Loucy (cell line): ENCODE measurements at regions not wholly inside any gene's neighbourhood (a gene's known extent, or its start where the extent isn't known, plus 50 kb on each side); places are given as distances from the start of the nearest gene placed in this dataset.

Source experiments
- CTCF ChIP-seq: fragments of 200-600 bp; sonication (generic); conservative IDR thresholded peaks from 2 replicates; pipeline ENCODE4 v1.5.1; 2014; ENCODE audit warnings: mild to moderate bottlenecking, antibody characterized with exemption, low read length
- EZH2phosphoT487 ChIP-seq: fragments of 200-600 bp; IDR thresholded peaks from 2 replicates; pipeline ENCODE4 v1.6.1; 2018; ENCODE audit warnings: antibody characterized with exemption, mild to moderate bottlenecking, moderate library complexity, borderline replicate concordance

- TF ChIP-seq CTCF: no peak
- TF ChIP-seq EZH2phosphoT487: no peak
Measured at GRCh38 chr5:164663198-164663989, 1158.0 kb downstream of the MAT2B start.
